ENCODE measurements at regions not wholly inside any gene's neighbourhood (a gene's known extent, or its start where the extent isn't known, plus 50 kb on each side); places are given as distances from the start of the nearest gene placed in this dataset.

DNA sequence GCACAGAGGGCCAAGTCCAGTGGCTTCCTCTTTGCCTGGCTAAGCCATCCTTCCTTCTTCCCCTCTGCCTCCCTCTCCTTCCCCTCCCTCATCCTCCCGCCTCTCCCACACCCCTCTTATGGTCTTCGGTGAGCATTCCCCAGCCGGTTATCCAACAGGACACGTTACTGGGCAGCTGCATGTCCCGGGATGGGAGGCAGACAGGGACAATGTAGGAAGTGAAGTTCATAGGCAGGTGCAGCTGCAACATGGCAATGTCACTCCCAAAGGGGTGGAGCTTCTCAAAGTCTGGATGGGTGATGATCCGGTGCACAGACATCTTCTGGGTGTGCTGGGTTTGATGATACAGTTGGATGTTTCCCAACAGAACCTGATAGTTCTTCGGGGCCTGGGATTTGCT is 71.4 kb upstream of the SPTLC1 start:
- FAIRE-seq (no peak), DNase-seq (ENCODE audit: insufficient read length, low spot score) (no peak)

DNA sequence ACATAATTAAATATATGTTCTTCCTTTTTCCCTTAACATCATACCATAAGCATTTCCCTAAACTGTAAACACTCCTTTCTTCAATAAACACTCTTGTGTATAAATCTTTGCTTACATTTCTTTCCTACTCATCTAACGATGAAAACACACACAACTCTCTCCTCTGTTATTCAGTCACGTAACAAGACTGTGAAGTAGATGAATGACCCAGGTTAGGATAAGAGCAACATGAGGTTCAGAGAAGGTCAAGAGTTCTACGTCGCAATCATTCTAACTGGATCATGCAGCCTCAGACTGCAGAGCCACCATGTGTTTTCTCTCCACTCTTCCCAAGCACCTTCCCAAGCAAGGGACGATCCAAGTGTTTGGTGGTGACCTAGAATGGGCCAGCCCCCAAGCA is 70.5 kb upstream of the SPTLC1 start:
- FAIRE-seq = no peak
- no peak for DNase-seq (ENCODE audit: insufficient read length, low spot score)

DNA sequence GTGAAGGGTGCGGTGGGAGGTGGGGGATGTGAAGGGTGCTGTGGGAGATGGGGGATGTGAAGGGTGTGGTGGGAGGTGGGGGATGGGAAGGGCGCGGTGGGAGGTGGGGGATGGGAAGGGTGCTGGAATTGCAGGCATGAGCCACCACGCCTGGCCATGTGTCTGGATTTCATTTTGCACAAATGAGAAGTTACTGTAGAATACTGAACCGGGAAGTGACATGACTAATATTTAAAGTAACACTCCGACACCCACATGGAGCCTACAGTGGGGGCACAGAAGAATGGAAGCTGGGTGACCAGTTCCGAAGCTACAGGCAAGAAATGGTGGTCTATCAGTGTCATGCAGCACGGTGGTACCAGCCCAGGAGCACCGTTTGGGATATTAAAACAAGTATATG is 69.9 kb upstream of the SPTLC1 start:
- no peak for FAIRE-seq
- no peak for DNase-seq (ENCODE audit: insufficient read length, low spot score)

DNA sequence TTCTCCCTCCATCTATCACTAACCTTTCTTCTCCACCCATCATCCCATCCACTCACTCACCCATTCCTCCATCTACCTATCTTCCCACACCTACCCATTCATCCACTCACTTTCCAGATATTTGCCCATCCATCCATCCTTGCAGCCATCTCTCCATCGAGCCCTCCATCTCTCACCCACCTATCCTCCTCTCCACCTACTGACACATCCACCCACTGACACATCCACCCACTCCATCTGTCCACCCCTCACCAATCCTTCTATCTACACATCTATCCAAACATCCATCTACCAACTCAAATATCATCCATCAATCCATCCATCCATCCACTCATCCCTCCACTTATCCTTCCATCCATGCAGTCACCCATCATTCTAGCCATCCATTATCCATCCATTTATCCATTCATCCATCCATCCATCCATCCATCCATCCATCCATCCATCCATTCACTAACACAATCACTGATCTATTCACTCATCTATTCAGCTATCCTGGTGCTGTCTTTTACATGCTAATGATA is 68.9 kb upstream of the SPTLC1 start:
- FAIRE-seq (no peak), DNase-seq (ENCODE audit: insufficient read length, low spot score) (no peak)

GRCh38 chr9:92183449-92183848 is 68.2 kb upstream of the SPTLC1 start:
- FAIRE-seq = no peak
- no peak for DNase-seq (ENCODE audit: insufficient read length, low spot score)

GRCh38 chr9:92181296-92181695 is 66.1 kb upstream of the SPTLC1 start:
- DNase-seq (ENCODE audit: insufficient read length, low spot score) (no peak), FAIRE-seq (no peak)

DNA sequence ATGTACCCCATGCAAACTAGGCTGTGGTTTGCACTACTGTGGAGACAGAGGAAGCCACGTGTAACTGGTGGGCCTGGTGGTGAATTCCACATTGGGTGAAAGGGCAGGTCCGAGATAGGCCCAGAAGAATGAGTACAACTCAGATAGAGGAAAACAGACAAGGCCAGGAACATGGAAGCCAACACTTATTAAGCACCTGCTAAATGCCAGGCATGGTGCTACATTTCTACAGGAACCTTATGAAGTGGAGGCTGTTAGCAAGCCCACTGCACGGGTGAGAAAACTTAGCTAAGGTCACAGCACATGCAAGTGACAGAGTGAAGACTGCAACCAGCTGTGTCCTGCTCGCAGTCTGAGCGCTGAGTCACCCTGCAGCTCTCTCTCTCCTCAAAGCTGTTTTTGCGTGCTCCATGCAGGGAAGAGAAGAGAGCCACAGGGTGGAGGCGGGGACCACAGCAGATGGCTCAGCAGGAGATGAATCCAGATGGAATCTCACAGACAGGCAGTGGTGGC is 65.5 kb upstream of the SPTLC1 start:
- FAIRE-seq = no peak
- peak; percentile 36 for DNase-seq (ENCODE audit: insufficient read length, low spot score)

DNA sequence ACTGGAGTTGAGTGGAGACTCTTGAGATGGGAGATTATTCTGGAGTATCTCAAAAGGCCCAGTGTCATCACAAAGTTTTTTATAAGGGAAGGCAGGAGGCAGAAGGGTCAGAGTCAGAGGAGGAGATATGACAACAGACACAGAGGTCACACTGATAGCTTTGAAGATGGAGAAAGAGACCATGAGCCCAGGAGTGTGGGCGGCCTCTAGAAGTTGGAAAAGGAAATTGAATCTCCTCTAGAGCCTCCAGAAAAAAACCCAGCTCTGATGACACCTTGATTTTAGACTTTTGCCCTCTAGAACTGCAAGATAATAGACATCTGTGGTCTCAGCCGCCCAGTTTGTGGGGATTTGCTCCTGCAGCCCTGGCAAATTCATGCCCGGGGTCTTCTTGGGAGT is 64.8 kb upstream of the SPTLC1 start:
- DNase-seq (ENCODE audit: insufficient read length, low spot score) = no peak
- no peak for FAIRE-seq

DNA sequence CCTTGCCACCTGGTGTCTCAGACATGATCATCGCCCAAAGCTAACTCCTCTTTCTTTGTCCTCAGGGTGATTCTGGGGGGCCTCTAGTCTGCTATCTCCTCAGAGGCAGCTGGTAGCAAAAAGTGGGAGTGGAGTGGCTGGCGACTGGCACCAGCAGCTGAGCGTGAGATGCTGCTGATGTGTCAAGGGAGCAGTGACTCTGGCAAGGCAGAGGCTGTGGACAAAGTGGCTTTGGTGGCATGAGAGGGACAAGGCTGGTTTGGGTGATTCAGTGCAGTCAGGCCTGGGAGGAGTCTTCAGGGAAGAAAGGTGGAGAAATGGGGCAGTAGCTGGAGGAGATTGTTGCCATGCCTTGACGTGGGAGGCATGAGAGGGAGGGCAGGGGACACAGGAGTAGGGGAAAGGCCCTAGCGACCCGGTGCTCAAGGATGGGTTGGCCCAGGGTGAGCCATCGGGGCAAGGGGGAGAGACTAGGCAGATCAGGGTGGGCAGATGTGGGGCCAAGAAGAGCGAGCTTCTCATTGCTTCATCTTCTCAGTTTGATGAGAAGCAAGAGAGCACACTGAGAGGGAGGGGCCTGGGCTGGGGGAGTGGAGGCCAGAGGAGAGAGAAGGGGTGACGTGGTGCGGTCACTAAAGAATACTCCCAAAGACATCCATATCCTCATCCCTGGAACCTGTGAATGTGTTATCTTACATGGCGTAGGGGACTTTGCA is 64.2 kb upstream of the SPTLC1 start:
- FAIRE-seq = no peak
- DNase-seq (ENCODE audit: insufficient read length, low spot score) = no peak

DNA sequence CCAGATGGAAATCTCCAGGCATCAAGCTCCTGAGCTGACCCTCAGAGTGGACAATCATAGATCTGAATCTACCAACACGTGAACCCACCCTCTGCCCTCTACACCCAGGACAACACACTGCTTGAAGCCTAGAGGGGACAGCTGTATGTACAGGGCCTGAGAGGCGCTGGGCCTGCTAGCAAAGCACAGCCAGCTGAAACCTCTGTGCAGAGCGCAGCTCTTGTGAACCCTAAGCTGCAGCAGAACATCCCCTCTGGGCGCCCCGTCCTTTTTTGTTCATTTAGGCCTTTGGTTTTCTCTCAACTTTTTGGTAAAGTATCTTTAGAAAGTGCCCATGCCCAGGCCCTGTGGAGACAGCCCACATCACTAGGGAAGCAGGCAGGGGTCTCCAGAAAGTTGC is 62.4 kb upstream of the SPTLC1 start:
- DNase-seq (ENCODE audit: insufficient read length, low spot score) (no peak), FAIRE-seq (no peak)

DNA sequence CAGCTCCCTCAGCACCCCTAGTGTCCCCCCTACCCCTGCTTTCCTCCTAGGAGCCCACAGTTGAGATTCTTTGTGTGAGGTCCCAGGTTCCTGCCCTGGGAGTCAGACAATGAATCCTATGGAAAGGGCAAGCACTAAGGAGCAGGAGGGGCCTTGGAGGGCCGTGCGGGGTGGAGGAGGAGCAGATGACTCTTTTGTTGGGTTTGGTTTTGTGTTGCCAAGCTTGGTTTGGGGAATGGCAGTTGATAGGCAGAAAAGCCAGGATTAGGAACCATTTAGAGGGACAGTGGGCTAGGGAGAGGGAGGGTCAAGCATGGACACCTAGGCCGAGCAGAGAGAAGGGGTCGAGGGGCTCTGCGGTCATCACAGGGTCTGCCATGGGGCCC is 61.6 kb upstream of the SPTLC1 start:
- DNase-seq (ENCODE audit: insufficient read length, low spot score) (no peak), FAIRE-seq (no peak)

DNA sequence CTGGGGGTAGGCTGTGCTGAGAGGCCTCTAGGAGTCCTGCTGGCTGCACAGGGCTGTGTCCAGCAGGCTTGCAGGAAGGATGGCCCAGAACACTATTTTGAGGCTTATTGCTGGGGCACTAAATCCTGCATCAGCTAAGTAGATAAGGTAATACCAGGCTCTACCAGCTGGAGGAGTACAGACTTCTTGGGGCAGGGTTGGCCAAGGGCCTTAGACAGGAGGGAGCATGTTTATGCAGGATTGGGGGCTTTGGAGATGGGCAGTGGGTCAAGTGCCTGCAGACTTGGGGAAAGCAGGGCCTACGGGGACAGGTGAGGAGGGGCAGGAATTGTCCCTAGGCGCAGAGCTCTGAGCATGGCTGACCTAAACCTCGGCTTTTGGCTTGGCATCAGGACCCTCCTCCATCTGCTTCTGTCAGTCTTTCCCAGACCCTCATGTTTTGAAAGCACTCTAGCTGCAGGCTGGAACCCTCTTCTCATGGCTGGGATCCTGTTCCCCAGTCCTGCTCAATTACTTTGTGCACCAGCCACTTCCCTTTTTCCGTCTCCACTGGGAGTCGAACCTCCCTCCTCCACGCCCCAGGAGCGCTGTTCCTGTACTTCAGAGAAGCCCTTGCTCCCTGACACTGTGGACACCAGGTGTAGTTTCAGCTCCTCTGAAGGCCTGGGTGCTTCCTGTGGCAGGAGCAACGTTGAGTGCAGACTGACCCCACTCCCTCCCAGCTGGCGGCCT is 61.0 kb upstream of the SPTLC1 start:
- no peak for DNase-seq (ENCODE audit: insufficient read length, low spot score)
- no peak for FAIRE-seq

DNA sequence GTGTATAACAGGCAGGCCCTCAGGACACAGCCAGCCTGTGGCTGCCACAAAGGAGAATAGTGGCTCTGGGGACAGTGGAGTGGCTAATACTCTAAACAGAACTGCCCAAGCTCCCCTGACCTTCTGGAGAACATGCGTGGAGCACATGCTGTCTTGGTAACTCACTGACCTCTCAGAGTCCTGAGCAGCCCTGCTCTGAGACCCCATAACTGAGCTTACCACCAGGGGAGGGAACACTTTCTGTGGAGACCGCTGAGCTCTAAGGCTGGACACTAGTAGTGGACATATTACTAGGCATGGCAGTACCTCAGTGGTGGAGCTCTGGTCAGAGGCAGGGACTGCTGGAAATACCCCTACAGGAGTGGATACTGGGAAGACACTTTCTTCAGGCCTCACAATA is 60.2 kb upstream of the SPTLC1 start:
- DNase-seq (ENCODE audit: insufficient read length, low spot score) (no peak), FAIRE-seq (no peak)

GRCh38 chr9:92173318-92173717 is 58.1 kb upstream of the SPTLC1 start:
- DNase-seq (ENCODE audit: insufficient read length, low spot score) = no peak
- no peak for FAIRE-seq

DNA sequence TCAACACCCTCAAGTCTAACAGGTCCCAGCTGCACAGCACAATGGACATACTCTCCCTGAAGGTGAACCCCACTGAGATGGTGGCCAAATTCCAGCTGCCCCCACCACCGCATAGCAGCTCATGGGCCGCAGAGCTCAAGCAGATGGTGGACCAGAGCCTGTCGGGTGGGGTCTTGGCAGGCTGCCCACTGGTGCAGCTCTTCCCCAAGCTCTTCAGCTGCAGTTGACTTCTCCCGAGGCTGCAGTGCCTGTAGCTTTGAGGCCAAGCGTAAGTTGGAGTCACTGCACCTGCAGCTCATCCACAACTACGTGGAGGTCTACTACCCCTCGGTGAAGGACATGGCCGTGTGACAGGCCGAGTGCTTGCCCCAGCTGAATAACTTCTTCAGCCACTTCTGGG is 56.6 kb upstream of the SPTLC1 start:
- DNase-seq (ENCODE audit: insufficient read length, low spot score) (no peak), FAIRE-seq (no peak)

- FAIRE-seq = no peak
- DNase-seq (ENCODE audit: insufficient read length, low spot score) = no peak
These were observed 56.1 kb upstream of the SPTLC1 start for GRCh38 chr9:92171281-92171680.

DNA sequence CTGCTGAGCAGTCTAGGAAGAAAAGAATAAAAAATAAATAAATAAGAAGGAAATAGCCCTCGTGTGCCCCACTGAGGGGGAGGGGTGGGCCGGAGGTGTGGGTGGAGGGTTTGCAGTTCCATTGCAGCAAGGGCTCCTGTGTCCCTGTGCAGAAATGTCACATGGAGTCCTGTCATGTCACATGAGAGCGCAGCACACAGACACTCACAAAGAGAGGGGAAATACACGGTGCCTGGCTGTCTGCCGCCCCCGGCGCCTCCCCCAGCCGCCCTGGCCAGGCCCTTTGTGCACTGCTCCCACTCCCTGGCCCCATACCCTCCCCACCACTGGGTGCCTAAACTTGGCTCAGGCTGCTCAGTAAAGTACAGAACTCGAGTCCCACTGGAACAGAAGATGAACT is 55.6 kb upstream of the SPTLC1 start:
- FAIRE-seq (no peak), DNase-seq (ENCODE audit: insufficient read length, low spot score) (no peak)

DNA sequence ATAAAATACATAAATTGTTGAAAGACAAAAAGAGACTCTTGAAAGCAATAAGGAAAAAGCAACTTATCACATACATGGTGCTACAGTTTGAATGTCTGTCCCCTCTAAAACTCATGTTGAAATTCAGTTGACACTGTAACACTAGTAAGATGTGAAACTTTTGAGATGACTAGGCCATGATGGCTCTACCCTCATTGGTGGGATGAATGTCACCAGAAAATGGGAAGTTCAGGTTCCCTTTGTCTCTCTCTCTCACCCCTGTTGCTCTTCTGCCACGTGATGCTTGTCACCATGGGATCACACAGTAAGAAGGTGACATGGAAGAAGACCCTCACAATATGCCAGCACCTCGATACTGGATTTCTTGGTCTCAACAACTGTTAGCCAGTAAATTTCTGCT is 50.3 kb upstream of the SPTLC1 start:
- FAIRE-seq = no peak
- no peak for DNase-seq (ENCODE audit: insufficient read length, low spot score)
